HG03565 (cell line): ENCODE measurements at regions not wholly inside any gene's neighbourhood (a gene's known extent, or its start where the extent isn't known, plus 50 kb on each side); places are given as distances from the start of the nearest gene placed in this dataset.

Experiments used
- ATAC-seq: cut with Tn5 transposase; IDR thresholded peaks from one replicate; pipeline ENCODE4 v1.9.1; 2021; ENCODE audit warnings: mild to moderate bottlenecking, moderate library complexity; ENCODE audit not compliant: unreplicated experiment

GRCh38 chr11:112874980-112875379, 86.2 kb upstream of the NCAM1 start:
- no peak for ATAC-seq

DNA sequence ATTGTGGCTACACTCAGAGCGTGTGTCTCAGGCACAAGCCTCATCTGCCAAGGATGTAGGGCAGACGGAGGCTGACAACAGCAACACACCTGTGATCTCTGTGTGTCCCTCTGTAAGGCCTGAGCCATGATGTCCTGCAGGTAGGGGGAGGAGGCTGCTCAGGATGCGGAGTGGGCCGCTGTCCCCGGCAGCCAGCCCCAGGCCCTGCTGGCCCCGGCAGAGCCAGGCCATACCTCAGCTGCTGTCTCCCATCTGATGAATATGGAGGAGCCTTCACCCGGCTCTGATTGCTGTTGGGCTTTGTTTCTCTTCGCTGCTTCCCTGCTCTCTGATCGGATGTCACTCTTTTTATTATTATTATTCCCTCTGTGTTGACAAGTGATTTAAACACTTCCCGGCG, 83.6 kb upstream of the NCAM1 start:
- no peak for ATAC-seq

- ATAC-seq: no peak
Measured at GRCh38 chr11:112878033-112878601, 83.1 kb upstream of the NCAM1 start.

DNA sequence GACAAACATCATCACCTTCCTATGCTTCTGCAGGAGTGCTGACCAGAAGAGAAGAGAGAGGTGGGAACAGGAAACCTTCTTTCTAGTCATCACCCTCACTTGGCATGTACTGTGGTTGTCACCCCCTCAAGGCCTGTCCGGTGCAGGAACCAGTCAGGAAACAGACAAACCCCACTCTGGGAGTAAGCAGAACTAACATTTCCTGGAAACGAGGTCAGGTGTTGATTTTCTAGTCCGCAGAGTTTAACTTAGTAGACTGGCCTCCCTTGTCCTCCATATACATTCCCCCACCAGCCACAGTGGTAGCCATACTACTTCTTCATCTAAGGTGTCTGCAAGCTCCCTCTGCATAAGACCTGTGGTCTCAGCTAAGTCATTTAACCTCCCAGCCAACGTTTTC, 80.7 kb upstream of the NCAM1 start:
- no peak for ATAC-seq

DNA sequence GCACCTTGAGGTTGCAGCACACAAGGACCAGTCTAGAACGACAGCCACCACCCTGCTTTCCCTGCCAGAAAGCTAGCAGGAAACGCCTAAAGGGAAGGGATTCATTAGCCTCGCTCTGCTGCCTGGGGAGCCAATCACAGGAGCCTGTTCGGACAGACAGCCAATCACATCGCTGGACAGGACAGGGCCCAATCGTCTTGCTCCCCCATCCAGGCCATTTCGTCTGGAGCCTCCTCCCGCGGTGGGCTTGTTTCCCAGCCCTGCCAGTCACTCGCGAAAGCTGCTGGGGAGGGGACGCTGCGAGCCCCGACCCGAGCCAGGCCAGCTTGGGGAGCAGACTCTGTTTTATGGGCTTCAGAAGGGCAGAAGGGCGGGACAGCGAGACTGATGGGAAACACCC, 79.8 kb upstream of the NCAM1 start:
- ATAC-seq: no peak

GRCh38 chr11:112882494-112883381, 78.5 kb upstream of the NCAM1 start:
- no peak for ATAC-seq

- ATAC-seq: no peak
Measured at GRCh38 chr11:112884012-112884767, 77.0 kb upstream of the NCAM1 start.

- no peak for ATAC-seq
Measured at GRCh38 chr11:112885744-112886433, 75.3 kb upstream of the NCAM1 start.

- ATAC-seq: no peak
Measured at GRCh38 chr11:112886434-112887370, 74.5 kb upstream of the NCAM1 start.

DNA sequence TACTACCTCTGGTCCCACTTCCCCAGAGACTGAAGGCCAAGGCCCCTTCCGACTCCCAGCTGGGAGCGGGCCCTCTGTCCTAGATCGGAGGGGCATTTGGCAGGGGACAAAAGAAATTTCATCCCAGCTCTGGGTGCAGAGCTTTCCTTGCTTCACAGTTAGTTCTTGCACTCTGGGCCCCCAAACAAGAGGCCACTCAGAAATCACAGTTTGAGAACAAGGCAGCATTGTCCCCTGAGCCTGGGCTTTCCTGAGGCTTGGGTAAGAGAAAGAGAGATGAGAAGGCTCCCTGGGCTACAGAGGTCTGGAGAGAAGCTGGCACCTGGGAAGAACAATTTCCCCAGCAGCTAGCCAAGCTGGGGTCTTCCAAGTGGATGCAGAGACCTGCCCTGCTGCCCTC, 71.8 kb upstream of the NCAM1 start:
- no peak for ATAC-seq

DNA sequence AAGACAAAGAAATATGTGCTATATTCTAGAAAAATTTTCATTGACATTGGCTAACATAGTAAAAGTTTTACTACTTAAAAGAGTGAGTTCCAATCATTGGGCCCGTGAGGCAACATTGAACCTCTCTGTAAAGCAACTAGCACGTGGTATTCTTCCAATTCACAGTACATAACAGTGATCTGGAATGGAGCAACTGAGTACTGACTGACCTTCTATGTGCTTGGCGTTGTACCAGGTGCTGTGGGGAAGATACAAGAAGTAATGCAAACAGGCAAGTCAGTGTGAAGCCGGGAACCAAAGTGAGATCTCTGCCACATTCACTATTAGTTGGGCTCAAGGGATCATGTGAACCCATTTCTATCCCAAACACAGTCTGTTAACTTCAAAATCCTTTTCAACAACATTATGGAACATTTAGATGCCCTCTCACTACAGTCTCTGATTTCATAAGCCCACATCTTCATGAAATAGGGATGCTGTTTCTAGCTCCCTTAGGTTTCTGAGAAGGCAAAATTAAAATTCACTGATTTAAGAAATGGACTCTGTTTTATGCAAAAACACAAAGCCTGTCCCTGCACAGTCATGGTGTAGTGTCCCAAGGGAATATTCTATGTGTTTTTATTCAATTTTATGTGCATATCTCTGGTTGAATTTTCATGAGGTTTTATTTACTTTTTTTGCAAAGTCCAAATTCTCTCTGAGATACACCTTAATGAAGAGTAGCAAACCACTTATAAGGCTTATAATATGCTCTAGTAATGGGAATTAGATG, 61.8 kb upstream of the NCAM1 start:
- no peak for ATAC-seq

- no peak for ATAC-seq
Measured at GRCh38 chr11:112901924-112902323, 59.3 kb upstream of the NCAM1 start.

DNA sequence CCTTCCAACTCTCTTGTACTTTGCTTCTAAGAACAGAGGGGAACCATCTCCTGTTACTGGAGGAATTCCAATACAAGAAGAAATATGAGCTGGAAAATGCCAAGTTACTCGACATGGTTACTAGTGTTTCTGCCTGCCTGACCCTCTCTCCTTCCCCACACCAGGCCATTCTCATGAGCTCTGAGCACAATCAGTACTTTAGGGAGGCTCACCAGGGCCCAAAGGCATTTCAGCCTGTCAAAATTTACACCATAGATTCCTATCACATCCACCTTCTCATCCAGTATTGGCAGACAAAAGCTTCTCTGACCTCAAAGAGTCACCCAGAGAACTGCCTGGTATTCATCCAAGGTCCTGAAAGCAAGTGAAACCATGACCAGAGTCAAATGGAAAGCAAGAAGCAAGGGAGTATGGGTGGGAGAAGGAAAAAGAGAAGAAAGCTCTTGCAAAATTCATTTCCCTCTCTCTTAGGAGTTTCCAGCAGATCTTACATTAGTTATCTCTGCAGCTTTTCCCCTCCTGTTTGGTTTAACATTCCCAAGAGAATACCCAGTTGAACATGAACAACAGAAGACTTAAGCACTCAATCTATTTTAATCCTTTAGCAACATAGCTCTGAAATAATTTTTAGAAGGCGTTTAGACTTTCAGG, 58.7 kb upstream of the NCAM1 start:
- no peak for ATAC-seq

DNA sequence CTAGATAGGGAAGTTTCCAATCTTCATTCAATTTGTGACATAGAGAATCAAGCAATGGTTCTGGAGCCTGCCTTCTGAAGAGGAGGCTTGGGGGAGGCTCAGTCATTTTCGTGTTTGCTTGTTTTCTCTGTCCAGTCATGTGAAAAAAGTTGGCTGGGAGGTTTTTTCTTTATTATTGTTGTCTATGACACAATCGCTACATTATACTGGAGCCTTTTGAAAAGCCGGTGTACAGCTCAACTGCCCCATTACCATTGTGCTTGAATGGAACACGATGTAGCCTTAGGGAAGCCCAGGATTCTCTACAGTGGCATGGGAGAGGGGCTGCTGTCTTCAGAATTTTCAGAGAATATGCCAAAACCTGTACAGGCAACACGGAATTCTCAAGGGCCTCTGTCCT, 57.9 kb upstream of the NCAM1 start:
- ATAC-seq: no peak

GRCh38 chr11:112911124-112911523, 50.1 kb upstream of the NCAM1 start:
- ATAC-seq: no peak
